Left ventricle myocardium superior (tissue), 1 donor: ENCODE measurements at regions not wholly inside any gene's neighbourhood (a gene's known extent, or its start where the extent isn't known, plus 50 kb on each side); places are given as distances from the start of the nearest gene placed in this dataset.
A peak's percentile ranks its signal among the peaks of the same experiment; 100 is the strongest.

ENCODE experiments used
- ATAC-seq: fragments of 200-7000 bp; cut with Tn5 transposase; one replicate; pipeline ENCODE4 v1.9.1; 2020; ENCODE audit warnings: mild to moderate bottlenecking, moderate library complexity
- DNase-seq: peaks from one replicate; pipeline ENCODE4 v3.0.0-alpha.2; 2020
- intact Hi-C: fragments of 100-400 bp; cut with micrococcal nuclease; formaldehyde crosslinking; loops from one replicate; pipeline ENCODE4 v1.11.0; 2022
- donor health status: DM: no; HTN: yes; CAD: no; lungs with severe emphysema.

GRCh38 chr3:80472459-80472858, 704.7 kb upstream of the ROBO1 start:
- ATAC-seq (no peak), DNase-seq (no peak)
- intact Hi-C loops, result no loop called here

GRCh38 chr3:80470433-80470832, 702.6 kb upstream of the ROBO1 start:
- intact Hi-C loops, result no loop called here
- no peak for DNase-seq
- no peak for ATAC-seq

- intact Hi-C loops, result no loop called here
- no peak for DNase-seq
- ATAC-seq, result no peak
These were observed 697.9 kb upstream of the ROBO1 start for GRCh38 chr3:80465746-80466145.

- DNase-seq (no peak), ATAC-seq (no peak)
- intact Hi-C loops, result no loop called here
These were observed 683.6 kb upstream of the ROBO1 start for GRCh38 chr3:80451393-80451792.

- ATAC-seq (no peak), DNase-seq (no peak)
- intact Hi-C loops, result no loop called here
These were observed 677.8 kb upstream of the ROBO1 start for GRCh38 chr3:80445641-80446040.

- intact Hi-C loops, result no loop called here
- DNase-seq (no peak), ATAC-seq (no peak)
These were observed 677.3 kb upstream of the ROBO1 start for GRCh38 chr3:80445053-80445452.

- DNase-seq (no peak), ATAC-seq (no peak)
- intact Hi-C loops, result no loop called here
These were observed 671.7 kb upstream of the ROBO1 start for GRCh38 chr3:80439490-80439889.

- intact Hi-C loops, result no loop called here
- DNase-seq (no peak), ATAC-seq (no peak)
These were observed 666.6 kb upstream of the ROBO1 start for GRCh38 chr3:80434366-80434765.

GRCh38 chr3:80424951-80425350, 657.2 kb upstream of the ROBO1 start:
- no peak for DNase-seq
- no peak for ATAC-seq
- intact Hi-C loops, result no loop called here

GRCh38 chr3:80408030-80408721, 640.4 kb upstream of the ROBO1 start:
- DNase-seq, result no peak
- intact Hi-C loops, result no loop called here
- ATAC-seq, result no peak

GRCh38 chr3:80405618-80406017, 637.8 kb upstream of the ROBO1 start:
- intact Hi-C loops, result no loop called here
- DNase-seq, result no peak
- ATAC-seq, result no peak

- ATAC-seq (no peak), DNase-seq (no peak)
- intact Hi-C loops, result no loop called here
These were observed 627.2 kb upstream of the ROBO1 start for GRCh38 chr3:80395023-80395422.

- no peak for DNase-seq
- no peak for ATAC-seq
- intact Hi-C loops, result no loop called here
These were observed 623.8 kb upstream of the ROBO1 start for GRCh38 chr3:80391573-80391972.

GRCh38 chr3:80384811-80385210, 617.0 kb upstream of the ROBO1 start:
- DNase-seq (no peak), ATAC-seq (no peak)
- intact Hi-C loops, result no loop called here

- ATAC-seq, result no peak
- intact Hi-C loops, result no loop called here
- no peak for DNase-seq
These were observed 606.6 kb upstream of the ROBO1 start for GRCh38 chr3:80374423-80374822.

GRCh38 chr3:80368616-80369015, 600.8 kb upstream of the ROBO1 start:
- ATAC-seq (no peak), DNase-seq (no peak)
- intact Hi-C loops, result no loop called here

GRCh38 chr3:80366808-80367548, 599.2 kb upstream of the ROBO1 start:
- intact Hi-C loops, result no loop called here
- DNase-seq, result no peak
- no peak for ATAC-seq

GRCh38 chr3:80357761-80358160, 590.0 kb upstream of the ROBO1 start:
- ATAC-seq (no peak), DNase-seq (no peak)
- intact Hi-C loops, result no loop called here

- no peak for ATAC-seq
- intact Hi-C loops, result no loop called here
- DNase-seq, result no peak
These were observed 587.3 kb upstream of the ROBO1 start for GRCh38 chr3:80355144-80355543.

- DNase-seq, result no peak
- intact Hi-C loops, result no loop called here
- ATAC-seq, result no peak
These were observed 583.4 kb upstream of the ROBO1 start for GRCh38 chr3:80351201-80351600.

GRCh38 chr3:80350771-80351170, 583.0 kb upstream of the ROBO1 start:
- intact Hi-C loops, result no loop called here

More at GRCh38 chr3:80350771-80351170, 583.0 kb upstream of the ROBO1 start:
- DNase-seq (peak; percentile 14), ATAC-seq (no peak)
